Panc1 (cell line): ENCODE measurements at regions not wholly inside any gene's neighbourhood (a gene's known extent, or its start where the extent isn't known, plus 50 kb on each side); places are given as distances from the start of the nearest gene placed in this dataset.

Experiments
- ATAC-seq: fragments of 200-7000 bp; cut with Tn5 transposase; 2 replicates; pipeline ENCODE4 v1.9.1; 2020; ENCODE audit warnings: mild to moderate bottlenecking, moderate library complexity
- BruUV-seq: library from RNA; stranded (reverse); fragments of 400-500 nt; replicated peaks from 2 replicates; lab custom pipeline; 2021; lab: Mats Ljungman, UMichigan
- CTCF ChIA-PET: fragments of 300-600 bp; sonication (Branson Sonifier 250); formaldehyde crosslinking; loops from one replicate; lab custom pipeline; 2022; ENCODE audit warnings: antibody characterized with exemption; lab: Charles Lee
- POLR2A ChIA-PET: fragments of 300-600 bp; sonication (Branson Sonifier 250); formaldehyde crosslinking; loops from one replicate; lab custom pipeline; 2022; ENCODE audit warnings: antibody characterized with exemption; lab: Charles Lee
- DNase-seq: peaks from one replicate; pipeline ENCODE4 v3.0.0-alpha.2; 2010; ENCODE audit warnings: low read depth, low spot score
- H3K27ac ChIP-seq: 2 replicates; pipeline ENCODE4 v1.5.1; 2011; ENCODE audit warnings: mild to moderate bottlenecking, low read length, inconsistent platforms
- H3K27me3 ChIP-seq: fragments of 200-500 bp; sonication (Bioruptor generic); 2 replicates; pipeline ENCODE4 v1.6.0; 2014; ENCODE audit warnings: low read length, inconsistent platforms; ENCODE audit not compliant: control insufficient read depth, insufficient read depth
- H3K36me3 ChIP-seq: fragments of 200-500 bp; sonication (Bioruptor generic); 2 replicates; pipeline ENCODE4 v1.5.1; 2014; ENCODE audit warnings: inconsistent platforms, mild to moderate bottlenecking, low read length, moderate library complexity; ENCODE audit not compliant: control insufficient read depth, insufficient read depth
- H3K4me1 ChIP-seq: 2 replicates; pipeline ENCODE4 v1.5.1; 2011; ENCODE audit warnings: inconsistent platforms, mild to moderate bottlenecking, low read length, moderate library complexity; ENCODE audit not compliant: control insufficient read depth, insufficient read depth
- H3K4me3 ChIP-seq, 2 experiments: 2 replicates each; pipeline ENCODE4 v1.5.1; 2011 to 2012; ENCODE audit warnings: low read depth in 2 of 2, low read length in 2 of 2, mild to moderate bottlenecking in 2 of 2, inconsistent platforms in 1 of 2, moderate library complexity in 1 of 2
- H3K9me3 ChIP-seq: fragments of 200-500 bp; sonication (Bioruptor generic); 2 replicates; pipeline ENCODE4 v1.5.1; 2014; ENCODE audit warnings: low read depth, mild to moderate bottlenecking, inconsistent platforms, low read length, moderate library complexity; ENCODE audit not compliant: control insufficient read depth, insufficient read depth
- CTCF ChIP-seq: fragments of 450-650 bp; IDR thresholded peaks from 2 replicates; pipeline ENCODE4 v1.5.1; 2017; ENCODE audit warnings: mild to moderate bottlenecking
- POLR2AphosphoS5 ChIP-seq: IDR thresholded peaks from 2 replicates; pipeline ENCODE4 v1.6.1; 2012; ENCODE audit warnings: mild to moderate bottlenecking, low read depth, low read length, moderate library complexity
- REST ChIP-seq, 2 experiments: IDR thresholded peaks; 2 replicates each; pipeline ENCODE4 v1.6.1; 2011 to 2012; ENCODE audit warnings: low read depth in 2 of 2, control low read depth in 1 of 2, low read length in 1 of 2, mild to moderate bottlenecking in 1 of 2, moderate library complexity in 1 of 2; ENCODE audit not compliant: insufficient read depth in 1 of 2
- SIN3A ChIP-seq: IDR thresholded peaks from 2 replicates; pipeline ENCODE4 v1.6.1; 2012; ENCODE audit warnings: low read depth, mild to moderate bottlenecking, low read length, moderate library complexity, borderline replicate concordance; ENCODE audit not compliant: insufficient read depth
- TCF7L2 ChIP-seq: IDR thresholded peaks from 2 replicates; pipeline ENCODE4 v1.6.1; 2011; ENCODE audit warnings: mild to moderate bottlenecking, low read depth, low read length, inconsistent platforms
- in situ Hi-C: cut with HindIII; loops from 2 replicates; pipeline ENCODE4 v1.10.0; 2016; ENCODE audit warnings: low sequenced_read_pairs, low pct_unique_long_range_greater_than_20kb
- intact Hi-C: fragments of 100-400 bp; cut with micrococcal nuclease; formaldehyde crosslinking; loops from one replicate; pipeline ENCODE4 v1.10.0; 2022; ENCODE audit not compliant: unreplicated experiment

- DNase-seq: no peak
- POLR2A ChIA-PET: no interaction called here
- TF ChIP-seq CTCF (no peak), SIN3A (no peak)
- no peaks in the 10 kb centered on the region for H3K4me1 ChIP-seq
- H3K27me3 ChIP-seq: no peaks in the 10 kb centered on the region; the same call in 1 of the 2 replicates
- BruUV-seq: no TSS peak
- no peak overlapping the region for H3K4me3 ChIP-seq
- in situ Hi-C loops (no loop called here), intact Hi-C loops (no loop called here)
- CTCF ChIA-PET: no interaction called here
- no peak overlapping the region for H3K27ac ChIP-seq
- no peak for ATAC-seq
- H3K9me3 ChIP-seq: no peaks in the 10 kb centered on the region
- no peaks in the 10 kb centered on the region for H3K36me3 ChIP-seq
These were observed 271.7 kb upstream of the NSMCE3 start for GRCh38 chr15:29541309-29541708.

- intact Hi-C loops (no loop called here), in situ Hi-C loops (no loop called here)
- TF ChIP-seq POLR2AphosphoS5 (no peak), SIN3A (no peak), TCF7L2 (no peak), CTCF (no peak), REST (IDR thresholded peaks at IDR 0.05; ENCODE audit: insufficient read depth in 1 of 2, low read depth in 2 of 2, low read length in 1 of 2) (no peak)
- no peak for ATAC-seq
- H3K27ac ChIP-seq: no peak overlapping the region
- no TSS peak for BruUV-seq
- no peak for DNase-seq
- no peaks in the 10 kb centered on the region for H3K9me3 ChIP-seq
- H3K4me3 ChIP-seq: no peak overlapping the region
- POLR2A ChIA-PET: no interaction called here
- H3K36me3 ChIP-seq: no peaks in the 10 kb centered on the region
- H3K4me1 ChIP-seq: no peaks in the 10 kb centered on the region
- CTCF ChIA-PET: no interaction called here
- H3K27me3 ChIP-seq: no peaks in the 10 kb centered on the region; the same call in 1 of the 2 replicates
These were observed 270.9 kb upstream of the NSMCE3 start for GRCh38 chr15:29540479-29540878.
